Common myeloid progenitor, CD34-positive (primary cell): ENCODE measurements at regions not wholly inside any gene's neighbourhood (a gene's known extent, or its start where the extent isn't known, plus 50 kb on each side); places are given as distances from the start of the nearest gene placed in this dataset.

Experiments
- CTCF ChIA-PET: fragments of 350-600 bp; sonication (Branson Sonifier 250); formaldehyde crosslinking; loops from one replicate; lab custom pipeline; 2021; ENCODE audit warnings: antibody characterized with exemption; lab: Charles Lee
- POLR2A ChIA-PET: fragments of 350-600 bp; sonication (Branson Sonifier 250); formaldehyde crosslinking; loops from one replicate; lab custom pipeline; 2021; ENCODE audit warnings: antibody characterized with exemption; lab: Charles Lee
- DNase-seq, 3 donors: peaks; one replicate each; pipeline versions ENCODE4 v3.0.0 to v3.0.0-alpha.2; 2013
- H3K27ac ChIP-seq, 2 experiments: 1 replicate in 1 of 2; 2 replicates in 1 of 2; pipeline ENCODE4 v1.7.0; 2013; ENCODE audit warnings: inconsistent platforms in 2 of 2, low read length in 2 of 2, mild to moderate bottlenecking in 2 of 2, low read depth in 1 of 2, moderate library complexity in 1 of 2; ENCODE audit not compliant: severe bottlenecking in 2 of 2, insufficient read depth in 1 of 2, poor library complexity in 1 of 2
- H3K27me3 ChIP-seq, 5 experiments: replicated peaks in 2 of 5; 1 replicate in 3 of 5; 2 replicates in 2 of 5; pipeline versions ENCODE4 v1.6.1 to v1.7.0; 2013; ENCODE audit warnings: low read length in 4 of 5, mild to moderate bottlenecking in 2 of 5, moderate library complexity in 2 of 5, inconsistent platforms in 1 of 5; ENCODE audit not compliant: insufficient read depth in 5 of 5, control insufficient read depth in 4 of 5
- H3K36me3 ChIP-seq, 4 experiments: 1 replicate in 2 of 4; 2 replicates in 2 of 4; pipeline versions ENCODE4 v1.6.1 to v1.7.0; 2013; ENCODE audit warnings: low read length in 3 of 4, control low read depth in 1 of 4, mild to moderate bottlenecking in 1 of 4; ENCODE audit not compliant: control insufficient read depth in 4 of 4, insufficient read depth in 4 of 4
- H3K4me1 ChIP-seq, 4 experiments: 1 replicate in 3 of 4; 2 replicates in 1 of 4; pipeline versions ENCODE4 v1.6.1 to v1.7.1; 2013; ENCODE audit warnings: low read length in 3 of 4, mild to moderate bottlenecking in 3 of 4, control low read depth in 1 of 4, inconsistent platforms in 1 of 4, moderate library complexity in 1 of 4; ENCODE audit not compliant: control insufficient read depth in 4 of 4, insufficient read depth in 4 of 4; ENCODE audit errors: control extremely low read depth in 1 of 4
- H3K4me3 ChIP-seq, 7 experiments: 1 replicate in 4 of 7; 2 replicates in 3 of 7; pipeline versions ENCODE4 v1.5.1 to v1.7.0; 2013; ENCODE audit warnings: mild to moderate bottlenecking in 7 of 7, low read length in 6 of 7, moderate library complexity in 6 of 7, inconsistent platforms in 2 of 7, low read depth in 2 of 7, control low read depth in 1 of 7; ENCODE audit not compliant: insufficient read depth in 4 of 7, control insufficient read depth in 1 of 7; ENCODE audit errors: extremely low read depth in 1 of 7
- H3K9me3 ChIP-seq, 5 experiments: 1 replicate in 4 of 5; 2 replicates in 1 of 5; pipeline versions ENCODE4 v1.6.1 to v1.7.1; 2013; ENCODE audit warnings: low read length in 4 of 5, mild to moderate bottlenecking in 2 of 5, inconsistent platforms in 1 of 5, low read depth in 1 of 5, moderate library complexity in 1 of 5; ENCODE audit not compliant: control insufficient read depth in 4 of 5, insufficient read depth in 2 of 5; ENCODE audit errors: control extremely low read depth in 1 of 5
- WGBS: methylation state at CpG from one replicate; pipeline ENCODE4 v1.1.5; 2013; ENCODE audit not compliant: insufficient coverage; 5-methylcytosine and 5-hydroxymethylcytosine counted together

GRCh38 chr4:137660211-137660610 is 127.9 kb upstream of the PCDH18 start:
- H3K27ac ChIP-seq = no peak overlapping the region

GRCh38 chr4:137659431-137659830 is 127.1 kb upstream of the PCDH18 start:
- Histone ChIP-seq H3K9me3 (no peaks in the 10 kb centered on the region), H3K36me3 (no peaks in the 10 kb centered on the region), H3K27ac (no peak overlapping the region), H3K4me3 (no peak overlapping the region), H3K4me1 (peaks cover 0 to 4% (median 0%) of the 10 kb centered on the region in 4 experiments), H3K27me3 (no peaks in the 10 kb centered on the region)
- no peak for DNase-seq
- POLR2A ChIA-PET = no interaction called here
- CTCF ChIA-PET = no interaction called here
- no CpG with 5 or more reads among the region's 1 CpG for WGBS

More at GRCh38 chr4:137660211-137660610, 127.9 kb upstream of the PCDH18 start:
- ChIA-PET POLR2A (no interaction called here), CTCF (no interaction called here)
- Histone ChIP-seq H3K4me1 (peaks cover 0 to 4% (median 0%) of the 10 kb centered on the region in 4 experiments), H3K9me3 (no peaks in the 10 kb centered on the region), H3K36me3 (no peaks in the 10 kb centered on the region), H3K4me3 (no peak overlapping the region), H3K27me3 (no peaks in the 10 kb centered on the region)
- DNase-seq = no peak
- 94% methylated on average over 4 of the region's 4 CpGs for WGBS

- Histone ChIP-seq H3K4me1 (peaks cover 0 to 4% (median 0%) of the 10 kb centered on the region in 4 experiments), H3K27ac (no peak overlapping the region), H3K9me3 (no peaks in the 10 kb centered on the region), H3K4me3 (no peak overlapping the region), H3K27me3 (no peaks in the 10 kb centered on the region), H3K36me3 (no peaks in the 10 kb centered on the region)
- no peak for DNase-seq
- ChIA-PET CTCF (no interaction called here), POLR2A (no interaction called here)
- WGBS = no CpG with 5 or more reads among the region's 2 CpGs
Observed at GRCh38 chr4:137656661-137657060, 124.4 kb upstream of the PCDH18 start.

- H3K9me3 ChIP-seq = no peaks in the 10 kb centered on the region
- H3K4me1 ChIP-seq = peaks cover 0 to 4% (median 0%) of the 10 kb centered on the region in 4 experiments
- ChIA-PET CTCF (no interaction called here), POLR2A (no interaction called here)
- no peaks in the 10 kb centered on the region for H3K27me3 ChIP-seq
- DNase-seq = no peak
- no CpG with 5 or more reads among the region's 1 CpG for WGBS
- no peaks in the 10 kb centered on the region for H3K36me3 ChIP-seq
- H3K4me3 ChIP-seq = no peak overlapping the region
- no peak overlapping the region for H3K27ac ChIP-seq
Observed at GRCh38 chr4:137655302-137655701, 123.0 kb upstream of the PCDH18 start.

- H3K36me3 ChIP-seq = no peaks in the 10 kb centered on the region
- H3K4me3 ChIP-seq = no peak overlapping the region
- no CpG with 5 or more reads among the region's 3 CpGs for WGBS
- DNase-seq = no peak
- H3K27me3 ChIP-seq = no peaks in the 10 kb centered on the region
- no peaks in the 10 kb centered on the region for H3K9me3 ChIP-seq
- H3K27ac ChIP-seq = no peak overlapping the region
- H3K4me1 ChIP-seq = no peaks in the 10 kb centered on the region
- ChIA-PET POLR2A (no interaction called here), CTCF (no interaction called here)
Observed at GRCh38 chr4:137651128-137651527, 118.8 kb upstream of the PCDH18 start.

GRCh38 chr4:137649711-137650450 is 117.6 kb upstream of the PCDH18 start:
- H3K4me3 ChIP-seq = no peak overlapping the region
- POLR2A ChIA-PET = no interaction called here
- H3K27me3 ChIP-seq = no peaks in the 10 kb centered on the region
- 100% methylated on average over 2 of the region's 3 CpGs for WGBS
- H3K4me1 ChIP-seq = no peaks in the 10 kb centered on the region
- H3K9me3 ChIP-seq = no peaks in the 10 kb centered on the region
- CTCF ChIA-PET = no interaction called here
- H3K36me3 ChIP-seq = no peaks in the 10 kb centered on the region
- no peak for DNase-seq
- no peak overlapping the region for H3K27ac ChIP-seq

GRCh38 chr4:137648531-137648930 is 116.2 kb upstream of the PCDH18 start:
- Histone ChIP-seq H3K9me3 (no peaks in the 10 kb centered on the region), H3K4me1 (no peaks in the 10 kb centered on the region), H3K4me3 (no peak overlapping the region), H3K36me3 (no peaks in the 10 kb centered on the region), H3K27ac (no peak overlapping the region), H3K27me3 (no peaks in the 10 kb centered on the region)
- CTCF ChIA-PET = interaction anchor here (1.3 kb wide), 1 partner anchor 164 kb away, joined by 3 read pairs; no protein-coding TSS in a partner anchor
- no peak for DNase-seq
- POLR2A ChIA-PET = no interaction called here
- WGBS = no CpG with 5 or more reads among the region's 4 CpGs
